CD1c-positive myeloid dendritic cell (primary cell): ENCODE measurements at regions not wholly inside any gene's neighbourhood (a gene's known extent, or its start where the extent isn't known, plus 50 kb on each side); places are given as distances from the start of the nearest gene placed in this dataset.
"Not testable (repeated sequence)": the region's sequence is repeated elsewhere in the genome, so short reads cannot be mapped to it uniquely, and the experiment has no call there.

ENCODE experiments used
- DNase-seq: peaks from one replicate; pipeline ENCODE4 v3.0.0-alpha.2; 2016; ENCODE audit errors: extremely low spot score

GRCh38 chr6:85751374-85752055 is 108.8 kb upstream of the SYNCRIP start:
- DNase-seq: no peak

GRCh38 chr6:85750146-85750545 is 107.5 kb upstream of the SYNCRIP start:
- not testable (repeated sequence) for DNase-seq

DNA sequence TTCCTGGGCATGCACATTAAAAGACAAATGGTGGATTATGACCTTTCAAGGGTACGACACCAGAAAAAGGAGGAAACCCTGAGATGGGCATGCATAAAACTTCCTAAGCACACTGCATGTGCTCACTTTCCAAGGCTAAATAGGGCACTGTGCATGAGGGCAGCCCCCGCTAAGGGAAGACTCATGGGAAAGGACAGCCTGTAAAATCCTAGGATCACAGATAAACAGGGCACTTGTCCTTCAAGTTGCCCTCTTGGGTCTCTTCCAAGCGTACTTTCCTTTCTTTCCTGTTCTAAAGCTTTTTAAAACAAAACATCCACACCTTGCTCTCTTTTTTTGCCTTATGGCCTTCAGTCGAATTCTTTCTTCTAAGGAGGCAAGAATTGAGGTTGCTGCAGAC is 106.5 kb upstream of the SYNCRIP start:
- no peak for DNase-seq

GRCh38 chr6:85747666-85748065 is 105.0 kb upstream of the SYNCRIP start:
- DNase-seq: no peak

DNA sequence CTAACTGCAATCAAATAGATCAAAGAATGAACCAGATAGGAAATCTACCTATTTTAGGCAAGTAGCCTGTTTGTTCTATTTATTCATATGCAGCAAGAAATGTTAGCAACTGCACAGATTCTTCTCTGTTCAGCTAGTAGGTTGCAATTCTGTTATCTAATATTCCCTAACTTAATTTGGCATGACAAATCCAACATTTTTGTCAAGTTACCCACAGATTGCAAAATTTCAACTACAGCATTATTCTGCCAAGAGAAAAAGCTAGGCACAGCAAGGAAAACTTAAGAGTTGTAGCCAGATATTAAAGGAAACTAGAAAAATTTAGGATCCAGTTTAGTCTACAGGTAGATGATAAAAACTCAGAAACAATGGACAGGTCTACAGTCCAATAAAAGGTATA is 104.4 kb upstream of the SYNCRIP start:
- DNase-seq: no peak

DNA sequence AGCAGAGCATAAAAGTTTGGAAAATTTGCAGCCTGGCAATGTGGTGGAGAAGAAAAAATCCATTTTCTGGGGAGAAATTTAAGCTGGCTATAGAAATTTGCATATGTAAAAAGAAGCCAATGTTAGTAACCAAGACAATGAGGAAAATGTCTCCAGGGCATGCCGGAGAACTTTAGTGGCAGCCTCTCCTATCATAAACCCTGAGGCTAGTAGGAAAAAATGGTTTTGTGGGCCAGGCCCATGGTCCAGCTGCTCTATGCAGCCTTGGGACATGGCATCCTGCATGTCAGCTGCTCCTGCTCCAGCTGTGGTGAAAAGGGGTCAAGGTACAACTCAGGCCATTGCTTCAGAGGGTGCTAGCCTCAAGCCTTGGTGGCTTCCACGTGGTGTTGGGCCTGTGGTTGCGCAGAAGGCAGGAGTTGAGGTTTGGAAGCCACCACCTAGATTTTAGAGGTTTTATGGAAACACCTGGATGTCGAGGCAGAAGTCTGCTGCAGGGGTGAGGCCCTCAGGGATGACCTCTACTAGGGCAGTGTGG is 101.8 kb upstream of the SYNCRIP start:
- no peak for DNase-seq

DNA sequence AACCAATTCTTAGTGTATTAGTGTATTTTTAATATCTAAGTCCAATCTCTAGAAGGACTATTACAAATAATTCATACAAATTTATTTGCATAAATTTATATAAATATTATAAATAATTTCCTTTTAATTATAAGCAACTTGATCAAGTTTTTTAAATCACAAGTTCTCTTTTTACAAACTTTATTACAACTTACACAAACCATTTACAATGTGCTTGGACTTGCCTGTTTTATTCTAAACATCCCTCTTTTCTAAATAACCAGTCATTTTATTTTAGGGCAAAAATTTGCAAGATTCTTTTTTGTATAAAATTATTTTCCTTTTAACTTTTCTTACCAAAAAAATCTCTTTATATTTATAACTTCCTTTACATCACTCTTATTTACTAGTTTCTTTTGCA is 83.5 kb upstream of the SYNCRIP start:
- DNase-seq: no peak

GRCh38 chr6:85715797-85716196 is 73.1 kb upstream of the SYNCRIP start:
- no peak for DNase-seq

DNA sequence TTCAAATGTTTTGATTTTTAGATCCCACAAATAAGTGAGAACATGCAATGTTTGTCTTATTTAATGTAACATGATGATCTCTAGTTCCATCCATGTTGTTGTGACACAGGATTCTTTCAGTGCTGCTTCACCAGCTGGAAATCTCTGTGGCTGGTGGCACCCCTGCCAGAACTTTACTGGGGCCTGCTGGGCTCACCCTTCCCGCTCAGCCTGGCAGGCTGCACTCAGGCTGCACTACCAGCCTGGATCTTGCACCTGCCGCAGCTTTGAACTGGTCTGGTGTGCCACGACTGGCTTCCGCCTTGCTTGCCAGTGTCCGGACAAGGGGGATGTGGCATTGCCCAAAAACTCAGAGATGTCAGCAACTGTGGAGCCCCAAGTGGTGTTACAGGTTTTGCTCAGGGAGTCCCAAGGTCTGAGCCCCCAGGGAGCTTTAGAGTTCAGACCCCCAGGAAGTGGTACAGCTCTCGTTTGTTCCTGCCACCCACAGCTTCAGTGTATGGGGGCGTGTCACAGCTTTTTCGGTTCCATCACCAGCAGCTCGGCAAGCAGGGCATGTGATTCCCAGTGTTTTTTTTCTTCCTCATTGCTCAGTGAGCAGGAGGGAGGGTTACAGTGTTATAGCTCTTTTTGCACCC is 72.3 kb upstream of the SYNCRIP start:
- DNase-seq: no peak

DNA sequence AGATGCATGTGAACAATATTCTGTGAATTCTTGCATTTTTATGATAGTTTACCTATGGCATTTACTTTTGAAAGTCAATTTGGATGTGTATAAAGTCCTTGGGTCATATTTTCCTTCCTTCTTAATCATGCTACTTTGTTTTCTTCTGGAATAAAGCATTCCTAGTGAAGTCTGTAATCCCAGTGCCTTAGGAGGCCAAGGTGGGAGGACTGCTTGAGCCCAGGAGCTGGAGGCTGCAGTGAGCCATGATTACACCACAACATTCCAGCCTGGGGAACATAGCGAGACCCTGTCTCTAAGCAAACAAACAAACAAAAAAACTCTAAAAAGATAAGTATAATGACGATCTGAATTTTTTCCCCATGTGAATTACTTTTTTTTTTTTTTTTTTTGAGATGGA is 69.7 kb upstream of the SYNCRIP start:
- no peak for DNase-seq

DNA sequence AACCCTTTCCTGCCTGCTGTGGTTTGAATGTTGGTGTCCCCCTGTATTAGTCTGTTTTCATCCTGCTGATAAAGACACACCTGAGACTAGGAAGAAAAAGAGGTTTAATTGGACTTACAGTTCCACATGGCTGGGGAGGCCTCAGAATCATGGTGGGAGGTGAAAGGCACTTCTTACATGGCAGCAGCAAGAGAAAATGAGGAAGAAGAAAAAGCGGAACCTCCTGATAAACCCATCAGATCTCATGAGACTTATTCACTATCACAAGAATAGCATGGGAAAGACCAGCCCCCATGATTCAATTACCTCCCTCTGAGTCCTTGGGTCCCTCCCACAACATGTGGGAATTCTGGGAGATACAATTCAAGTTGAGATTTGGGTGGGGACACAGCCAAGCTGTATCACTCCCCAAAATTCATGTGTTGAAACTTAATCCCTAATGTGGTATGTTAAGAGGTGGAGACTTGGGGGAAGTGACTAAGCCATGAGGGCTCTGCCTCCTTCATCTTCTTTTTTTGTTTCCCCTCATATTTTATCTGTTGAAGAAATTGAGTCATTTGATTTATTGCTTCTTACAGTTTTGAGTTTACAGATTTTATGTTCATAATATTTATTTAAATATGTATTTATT is 64.9 kb upstream of the SYNCRIP start:
- DNase-seq: not testable (repeated sequence)

DNA sequence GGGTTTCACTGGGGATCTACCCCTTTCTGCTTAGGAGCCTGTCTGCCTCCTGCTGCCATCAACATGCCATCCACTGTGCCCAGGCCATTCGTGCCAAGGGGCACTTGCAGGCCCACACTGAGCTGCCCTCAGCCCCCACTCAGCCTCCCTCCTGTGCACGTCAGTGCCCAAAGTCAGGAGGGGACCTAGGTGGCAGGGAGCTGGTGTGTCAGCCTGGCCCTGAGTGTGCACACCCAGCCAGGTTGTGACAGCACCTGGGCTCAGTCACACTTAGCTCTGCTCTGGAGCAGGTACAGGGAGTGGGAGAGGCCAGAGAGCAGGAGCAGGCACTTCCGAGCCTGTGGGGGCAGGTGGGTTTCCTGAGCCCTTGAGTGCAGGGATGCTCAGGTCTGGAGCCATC is 63.6 kb upstream of the SYNCRIP start:
- DNase-seq: no peak

GRCh38 chr6:85705220-85705619 is 62.5 kb upstream of the SYNCRIP start:
- DNase-seq: no peak

- no peak for DNase-seq
These were observed 60.7 kb upstream of the SYNCRIP start for GRCh38 chr6:85703406-85703805.
